Thyroid gland (tissue), 4 donors: ENCODE measurements at regions not wholly inside any gene's neighbourhood (a gene's known extent, or its start where the extent isn't known, plus 50 kb on each side); places are given as distances from the start of the nearest gene placed in this dataset.

ENCODE experiments used
- POLR2A ChIP-seq, 2 donors: fragments of 450-650 bp; IDR thresholded peaks; one replicate each; pipeline ENCODE4 v1.6.1; 2017; ENCODE audit warnings: antibody characterized with exemption in 2 of 2, mild to moderate bottlenecking in 2 of 2, moderate library complexity in 1 of 2
- TF ChIP-seq, protein P1 (sequence below), 6 experiments: fragments of 200-600 bp in 3 of 6; fragments of 450-650 bp in 3 of 6; sonication (generic) in 3 of 6; IDR thresholded peaks; one replicate each; pipeline ENCODE4 v1.5.1; 2016 to 2019; ENCODE audit warnings: antibody characterized with exemption in 6 of 6, mild to moderate bottlenecking in 2 of 6, inconsistent platforms in 1 of 6, moderate library complexity in 1 of 6

GRCh38 chr4:56272003-56272402 is 115.3 kb downstream of the AASDH start:
- TF ChIP-seq, protein P1, sequence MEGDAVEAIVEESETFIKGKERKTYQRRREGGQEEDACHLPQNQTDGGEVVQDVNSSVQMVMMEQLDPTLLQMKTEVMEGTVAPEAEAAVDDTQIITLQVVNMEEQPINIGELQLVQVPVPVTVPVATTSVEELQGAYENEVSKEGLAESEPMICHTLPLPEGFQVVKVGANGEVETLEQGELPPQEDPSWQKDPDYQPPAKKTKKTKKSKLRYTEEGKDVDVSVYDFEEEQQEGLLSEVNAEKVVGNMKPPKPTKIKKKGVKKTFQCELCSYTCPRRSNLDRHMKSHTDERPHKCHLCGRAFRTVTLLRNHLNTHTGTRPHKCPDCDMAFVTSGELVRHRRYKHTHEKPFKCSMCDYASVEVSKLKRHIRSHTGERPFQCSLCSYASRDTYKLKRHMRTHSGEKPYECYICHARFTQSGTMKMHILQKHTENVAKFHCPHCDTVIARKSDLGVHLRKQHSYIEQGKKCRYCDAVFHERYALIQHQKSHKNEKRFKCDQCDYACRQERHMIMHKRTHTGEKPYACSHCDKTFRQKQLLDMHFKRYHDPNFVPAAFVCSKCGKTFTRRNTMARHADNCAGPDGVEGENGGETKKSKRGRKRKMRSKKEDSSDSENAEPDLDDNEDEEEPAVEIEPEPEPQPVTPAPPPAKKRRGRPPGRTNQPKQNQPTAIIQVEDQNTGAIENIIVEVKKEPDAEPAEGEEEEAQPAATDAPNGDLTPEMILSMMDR (IDR thresholded peaks at IDR 0.05): no peak
- TF ChIP-seq POLR2A (IDR thresholded peaks at IDR 0.05): no peak
